Tibial artery (tissue), 4 donors: ENCODE measurements at regions not wholly inside any gene's neighbourhood (a gene's known extent, or its start where the extent isn't known, plus 50 kb on each side); places are given as distances from the start of the nearest gene placed in this dataset.
"Not testable (repeated sequence)": the region's sequence is repeated elsewhere in the genome, so short reads cannot be mapped to it uniquely, and the experiment has no call there.

ENCODE experiments used
- DNase-seq, 2 donors: peaks; one replicate each; pipeline ENCODE4 v3.0.0-alpha.2; 2019
- H3K27ac ChIP-seq, 2 donors: fragments of 200-600 bp; sonication (generic) in 1 of 2; 1 replicate in 1 of 2; 2 replicates in 1 of 2; pipeline ENCODE4 v1.5.1; 2018 to 2019; ENCODE audit warnings: mild to moderate bottlenecking in 1 of 2
- H3K27me3 ChIP-seq, 2 donors: fragments of 200-600 bp; sonication (generic) in 1 of 2; one replicate each; pipeline versions ENCODE4 v1.5.1 to v1.6.0; 2016 to 2019
- H3K36me3 ChIP-seq, 3 donors: fragments of 200-600 bp; sonication (generic) in 2 of 3; one replicate each; pipeline ENCODE4 v1.5.1; 2016 to 2019; ENCODE audit warnings: mild to moderate bottlenecking in 2 of 3
- H3K4me1 ChIP-seq, 4 donors: fragments of 200-600 bp; sonication (generic) in 2 of 4; 1 replicate in 3 of 4; 2 replicates in 1 of 4; pipeline ENCODE4 v1.5.1; 2016 to 2019
- H3K4me3 ChIP-seq, 2 donors: fragments of 200-600 bp; sonication (generic) in 1 of 2; 1 replicate in 1 of 2; 2 replicates in 1 of 2; pipeline ENCODE4 v1.5.1; 2018 to 2019; ENCODE audit warnings: mild to moderate bottlenecking in 2 of 2
- H3K9me3 ChIP-seq, 3 donors: fragments of 200-600 bp; sonication (generic) in 1 of 3; one replicate each; pipeline ENCODE4 v1.5.1; 2016 to 2019
- intact Hi-C: fragments of 100-400 bp; cut with DNase I; formaldehyde crosslinking; loops from one replicate; pipeline ENCODE4 v1.15.0; 2023; ENCODE audit warnings: low total_unique reads
- TF ChIP-seq, protein P1 (sequence below), 2 experiments: fragments of 200-600 bp in 1 of 2; fragments of 450-650 bp in 1 of 2; IDR thresholded peaks; one replicate each; pipeline ENCODE4 v1.5.1; 2017 to 2019; ENCODE audit warnings: antibody characterized with exemption in 2 of 2, mild to moderate bottlenecking in 1 of 2, moderate library complexity in 1 of 2

DNA sequence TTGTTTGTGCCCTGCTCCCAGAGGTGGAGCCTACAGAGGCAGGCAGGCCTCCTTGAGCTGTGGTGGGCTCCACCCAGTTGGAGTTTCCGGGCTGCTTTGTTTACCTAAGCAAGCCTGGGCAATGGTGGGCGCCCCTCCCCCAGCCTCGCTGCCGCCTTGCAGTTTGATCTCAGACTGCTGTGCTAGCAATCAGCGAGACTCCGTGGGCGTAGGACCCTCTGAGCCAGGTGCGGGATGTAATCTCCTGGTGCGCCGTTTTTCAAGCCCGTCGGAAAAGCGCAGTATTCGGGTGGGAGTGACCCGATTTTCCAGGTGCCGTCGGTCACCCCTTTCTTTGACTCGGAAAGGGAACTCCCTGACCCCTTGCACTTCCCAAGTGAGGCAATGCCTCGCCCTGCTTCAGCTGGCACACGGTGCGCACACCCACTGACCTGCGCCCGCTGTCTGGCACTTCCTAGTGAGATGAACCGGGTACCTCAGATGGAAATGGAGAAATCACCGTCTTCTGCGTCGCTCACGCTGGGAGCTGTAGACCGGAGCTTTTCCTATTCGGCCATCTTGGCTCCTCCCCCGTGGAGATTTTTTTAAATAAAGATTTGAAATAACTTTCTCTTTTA lies 189.2 kb upstream of the WSB1 start:
- H3K36me3 ChIP-seq, intact Hi-C loops, H3K4me1 ChIP-seq, H3K27me3 ChIP-seq, H3K9me3 ChIP-seq, H3K27ac ChIP-seq, H3K4me3 ChIP-seq, DNase-seq: not testable (repeated sequence)

DNA sequence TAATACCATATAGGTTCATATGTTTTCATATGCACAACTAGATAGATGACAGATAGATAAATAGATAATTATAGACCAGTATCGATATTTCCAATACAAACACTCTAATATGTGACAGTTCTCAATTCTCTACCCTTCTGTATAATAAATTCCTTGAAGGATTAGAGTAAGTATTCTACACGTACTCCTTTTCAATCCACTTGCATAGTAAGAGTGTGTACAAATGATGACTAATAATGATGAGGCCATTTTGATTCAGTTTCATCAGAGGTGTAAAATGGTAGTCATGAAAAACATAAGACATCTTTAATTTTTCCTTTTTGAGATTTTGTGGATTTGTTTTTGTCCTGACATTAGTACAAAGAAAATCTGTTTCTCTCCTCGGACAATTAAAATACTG lies 188.3 kb upstream of the WSB1 start:
- no peak for DNase-seq
- no peak overlapping the region for H3K4me3 ChIP-seq
- H3K36me3 ChIP-seq = no peaks in the 10 kb centered on the region
- H3K27me3 ChIP-seq = no peaks in the 10 kb centered on the region
- intact Hi-C loops = no loop called here
- TF ChIP-seq, protein P1, sequence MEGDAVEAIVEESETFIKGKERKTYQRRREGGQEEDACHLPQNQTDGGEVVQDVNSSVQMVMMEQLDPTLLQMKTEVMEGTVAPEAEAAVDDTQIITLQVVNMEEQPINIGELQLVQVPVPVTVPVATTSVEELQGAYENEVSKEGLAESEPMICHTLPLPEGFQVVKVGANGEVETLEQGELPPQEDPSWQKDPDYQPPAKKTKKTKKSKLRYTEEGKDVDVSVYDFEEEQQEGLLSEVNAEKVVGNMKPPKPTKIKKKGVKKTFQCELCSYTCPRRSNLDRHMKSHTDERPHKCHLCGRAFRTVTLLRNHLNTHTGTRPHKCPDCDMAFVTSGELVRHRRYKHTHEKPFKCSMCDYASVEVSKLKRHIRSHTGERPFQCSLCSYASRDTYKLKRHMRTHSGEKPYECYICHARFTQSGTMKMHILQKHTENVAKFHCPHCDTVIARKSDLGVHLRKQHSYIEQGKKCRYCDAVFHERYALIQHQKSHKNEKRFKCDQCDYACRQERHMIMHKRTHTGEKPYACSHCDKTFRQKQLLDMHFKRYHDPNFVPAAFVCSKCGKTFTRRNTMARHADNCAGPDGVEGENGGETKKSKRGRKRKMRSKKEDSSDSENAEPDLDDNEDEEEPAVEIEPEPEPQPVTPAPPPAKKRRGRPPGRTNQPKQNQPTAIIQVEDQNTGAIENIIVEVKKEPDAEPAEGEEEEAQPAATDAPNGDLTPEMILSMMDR (IDR thresholded peaks at IDR 0.05) = no peak
- H3K9me3 ChIP-seq = no peaks in the 10 kb centered on the region
- no peaks in the 10 kb centered on the region for H3K4me1 ChIP-seq
- H3K27ac ChIP-seq = no peak overlapping the region

DNA sequence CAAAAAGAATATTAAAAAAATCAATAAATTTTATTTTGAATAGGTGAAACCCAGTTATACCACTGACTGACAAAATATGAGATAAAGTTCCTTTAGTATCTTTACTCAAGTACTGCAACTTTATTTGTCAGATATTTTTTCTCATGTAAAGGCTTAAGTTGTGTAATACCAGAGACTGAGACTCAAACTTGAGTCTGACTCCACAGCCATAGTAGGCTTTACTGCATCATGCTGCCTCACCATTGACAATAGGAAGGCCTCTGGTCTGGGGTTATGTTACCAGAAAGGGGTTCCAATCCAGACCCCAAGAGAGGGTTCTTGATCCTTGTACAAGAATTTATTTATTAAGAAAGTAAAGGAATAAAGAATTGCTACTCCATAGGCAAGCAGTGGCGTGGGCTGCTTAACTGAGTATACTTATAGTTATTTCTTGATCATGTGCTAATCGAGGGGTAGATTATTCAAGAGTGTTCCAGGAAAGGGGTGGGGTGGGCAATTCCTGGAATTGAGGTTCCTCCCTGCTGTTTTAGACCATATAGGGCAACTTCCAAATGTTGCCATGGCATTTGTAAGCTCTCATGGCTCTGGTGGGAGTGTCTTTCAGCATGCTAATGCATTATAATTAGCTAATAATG lies 187.4 kb upstream of the WSB1 start:
- TF ChIP-seq, protein P1 (IDR thresholded peaks at IDR 0.05) = no peak
- Histone ChIP-seq H3K4me1 (no peaks in the 10 kb centered on the region), H3K4me3 (no peak overlapping the region), H3K36me3 (no peaks in the 10 kb centered on the region), H3K9me3 (no peaks in the 10 kb centered on the region), H3K27ac (no peak overlapping the region), H3K27me3 (no peaks in the 10 kb centered on the region)
- no peak for DNase-seq
- intact Hi-C loops = no loop called here

DNA sequence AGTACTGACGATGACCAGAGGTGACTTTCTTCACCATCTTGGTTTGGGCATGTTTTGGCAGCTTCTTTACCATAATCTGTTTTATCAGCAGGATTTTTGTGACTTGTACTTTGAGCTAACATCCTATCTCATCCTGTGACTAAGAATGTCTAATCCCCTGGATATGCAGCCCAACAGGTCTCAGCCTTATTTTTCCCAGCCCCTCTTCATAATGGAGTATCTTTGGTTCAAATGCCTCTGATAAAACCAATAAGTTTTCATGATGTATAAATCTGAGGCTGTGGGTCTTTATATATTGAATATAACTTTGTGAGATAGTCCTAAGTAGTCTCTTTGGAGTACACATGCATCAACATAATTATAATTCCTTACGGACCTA lies 186.9 kb upstream of the WSB1 start:
- intact Hi-C loops = no loop called here
- DNase-seq = no peak
- Histone ChIP-seq H3K36me3 (no peaks in the 10 kb centered on the region), H3K27me3 (no peaks in the 10 kb centered on the region), H3K4me3 (no peak overlapping the region), H3K9me3 (no peaks in the 10 kb centered on the region), H3K27ac (no peak overlapping the region), H3K4me1 (no peaks in the 10 kb centered on the region)
- TF ChIP-seq, protein P1 (IDR thresholded peaks at IDR 0.05) = no peak

DNA sequence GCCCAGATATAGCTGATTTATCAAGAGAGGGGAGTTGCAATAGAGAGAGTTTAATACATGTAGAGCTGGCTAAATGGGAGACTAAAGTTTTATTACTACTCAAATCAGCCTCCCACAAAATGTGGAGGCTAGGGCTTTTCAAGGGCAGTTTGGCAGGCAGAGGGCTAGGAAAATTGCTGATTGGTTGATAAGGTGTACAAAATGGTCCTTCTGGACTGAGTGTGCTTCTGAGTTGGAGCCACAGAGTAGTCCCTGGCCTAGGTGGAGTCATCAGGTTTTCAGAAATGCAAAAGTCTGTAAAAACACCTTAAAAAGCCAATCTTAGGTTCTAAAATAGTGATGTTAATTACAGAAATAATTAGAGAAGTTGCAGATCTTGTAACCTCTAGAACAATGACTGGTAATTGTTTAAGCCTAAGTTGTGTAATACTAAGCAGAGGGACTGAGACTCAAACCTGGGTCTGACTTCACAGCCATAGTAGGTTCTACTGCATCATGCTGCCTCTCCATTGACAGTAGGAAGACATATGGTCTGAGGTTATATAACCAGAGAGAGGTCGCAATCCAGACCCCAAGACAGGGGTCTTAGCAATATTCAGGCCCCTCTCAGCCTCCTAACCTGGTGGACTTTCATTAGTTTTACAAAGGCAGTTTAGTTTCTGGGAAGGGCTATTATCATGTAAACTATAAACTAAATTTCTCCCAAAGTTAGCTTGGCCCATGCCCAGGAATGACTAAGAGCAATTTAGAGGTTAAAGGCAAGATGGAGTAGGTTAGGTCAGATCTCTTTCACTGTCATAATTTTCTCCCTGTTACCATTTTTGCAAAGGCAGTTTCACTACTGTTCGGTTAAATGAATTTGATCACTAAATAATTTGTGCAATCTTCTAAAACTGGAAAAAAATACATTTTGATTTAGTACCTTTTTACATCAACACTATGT lies 186.3 kb upstream of the WSB1 start:
- H3K4me3 ChIP-seq, H3K4me1 ChIP-seq, DNase-seq, intact Hi-C loops, H3K9me3 ChIP-seq, H3K27ac ChIP-seq, H3K36me3 ChIP-seq, H3K27me3 ChIP-seq: not testable (repeated sequence)

DNA sequence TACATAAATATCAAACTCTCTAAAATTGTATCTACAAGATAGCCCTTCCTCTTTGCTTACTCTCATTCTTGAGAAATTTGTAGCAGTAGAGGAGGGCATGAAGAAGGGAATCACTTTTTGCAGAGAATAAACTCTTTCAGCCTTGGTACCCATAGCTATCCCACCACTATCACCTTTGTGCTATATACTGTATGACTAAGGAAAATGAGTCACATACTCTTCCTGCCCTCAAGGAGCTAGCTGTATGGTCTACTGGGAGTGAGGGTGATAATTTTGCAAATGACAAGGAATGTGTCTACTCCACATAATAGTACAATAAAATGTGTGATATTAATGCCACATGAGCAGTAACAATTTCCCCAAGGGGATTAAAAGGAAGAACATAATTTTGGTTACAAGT lies 184.6 kb upstream of the WSB1 start:
- Histone ChIP-seq H3K27me3 (no peaks in the 10 kb centered on the region), H3K4me1 (no peaks in the 10 kb centered on the region), H3K27ac (no peak overlapping the region), H3K4me3 (no peak overlapping the region), H3K9me3 (no peaks in the 10 kb centered on the region), H3K36me3 (no peaks in the 10 kb centered on the region)
- DNase-seq = no peak
- TF ChIP-seq, protein P1 (IDR thresholded peaks at IDR 0.05) = no peak
- intact Hi-C loops = no loop called here
